Prostate gland (tissue), 2 donors: ENCODE measurements at regions not wholly inside any gene's neighbourhood (a gene's known extent, or its start where the extent isn't known, plus 50 kb on each side); places are given as distances from the start of the nearest gene placed in this dataset.

ENCODE experiments used
- CTCF ChIP-seq, 4 experiments: fragments of 200-600 bp in 2 of 4; fragments of 450-650 bp in 2 of 4; sonication (generic) in 2 of 4; IDR thresholded peaks; 1 replicate in 3 of 4; 2 replicates in 1 of 4; pipeline ENCODE4 v1.5.1; 2016 to 2019; ENCODE audit warnings: antibody characterized with exemption in 4 of 4, mild to moderate bottlenecking in 2 of 4, moderate library complexity in 2 of 4
- POLR2A ChIP-seq: fragments of 450-650 bp; IDR thresholded peaks from one replicate; pipeline ENCODE4 v1.6.1; 2016; ENCODE audit warnings: antibody characterized with exemption, mild to moderate bottlenecking
- POLR2AphosphoS5 ChIP-seq: sonication (generic); formaldehyde crosslinking; IDR thresholded peaks from one replicate; pipeline ENCODE4 v1.6.1; 2017; ENCODE audit warnings: antibody characterized with exemption

DNA sequence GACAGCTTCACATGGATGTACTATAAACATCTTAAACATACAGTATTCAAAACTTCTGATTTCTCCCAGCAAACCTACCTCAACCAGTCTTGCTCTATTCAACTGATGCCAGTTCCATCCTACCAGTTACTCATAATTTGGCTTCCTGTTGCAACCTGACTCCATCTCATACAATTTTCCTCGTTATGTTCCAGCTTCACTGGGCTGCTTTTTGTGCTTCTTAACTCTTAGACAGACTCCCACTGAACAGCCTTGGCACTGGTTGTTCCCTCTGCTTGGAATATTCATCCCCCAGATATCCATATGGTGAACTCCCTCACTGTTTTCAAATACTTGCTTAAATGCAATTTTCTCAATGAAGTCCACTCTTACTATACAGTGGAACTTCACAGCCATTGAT lies 249.2 kb downstream of the AEBP2 start:
- TF ChIP-seq CTCF (IDR thresholded peaks at IDR 0.05) (no peak), POLR2A (no peak), POLR2AphosphoS5 (no peak)
